ENCODE measurements at regions not wholly inside any gene's neighbourhood (a gene's known extent, or its start where the extent isn't known, plus 50 kb on each side); places are given as distances from the start of the nearest gene placed in this dataset.

DNA sequence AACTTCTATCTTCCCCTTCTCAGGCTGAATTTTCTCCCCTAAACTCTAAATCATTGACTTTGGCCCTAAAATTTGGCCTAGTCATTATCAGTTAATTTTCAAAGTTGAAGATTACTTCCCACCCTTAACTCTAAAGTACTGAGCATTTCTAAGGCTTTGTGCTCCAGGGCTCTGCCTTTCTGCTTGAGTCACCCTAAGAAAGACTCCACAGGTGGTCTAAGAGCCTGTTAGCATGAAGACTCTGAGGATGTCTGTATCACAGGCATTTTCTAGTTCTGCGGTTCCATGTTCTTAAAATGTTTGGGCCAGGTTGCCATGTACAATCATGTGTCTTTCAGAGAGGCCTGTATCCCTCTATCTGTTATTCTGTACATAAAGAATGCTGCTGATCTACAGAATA lies 808.1 kb upstream of the MANEA start:
- TF ChIP-seq, protein P1, sequence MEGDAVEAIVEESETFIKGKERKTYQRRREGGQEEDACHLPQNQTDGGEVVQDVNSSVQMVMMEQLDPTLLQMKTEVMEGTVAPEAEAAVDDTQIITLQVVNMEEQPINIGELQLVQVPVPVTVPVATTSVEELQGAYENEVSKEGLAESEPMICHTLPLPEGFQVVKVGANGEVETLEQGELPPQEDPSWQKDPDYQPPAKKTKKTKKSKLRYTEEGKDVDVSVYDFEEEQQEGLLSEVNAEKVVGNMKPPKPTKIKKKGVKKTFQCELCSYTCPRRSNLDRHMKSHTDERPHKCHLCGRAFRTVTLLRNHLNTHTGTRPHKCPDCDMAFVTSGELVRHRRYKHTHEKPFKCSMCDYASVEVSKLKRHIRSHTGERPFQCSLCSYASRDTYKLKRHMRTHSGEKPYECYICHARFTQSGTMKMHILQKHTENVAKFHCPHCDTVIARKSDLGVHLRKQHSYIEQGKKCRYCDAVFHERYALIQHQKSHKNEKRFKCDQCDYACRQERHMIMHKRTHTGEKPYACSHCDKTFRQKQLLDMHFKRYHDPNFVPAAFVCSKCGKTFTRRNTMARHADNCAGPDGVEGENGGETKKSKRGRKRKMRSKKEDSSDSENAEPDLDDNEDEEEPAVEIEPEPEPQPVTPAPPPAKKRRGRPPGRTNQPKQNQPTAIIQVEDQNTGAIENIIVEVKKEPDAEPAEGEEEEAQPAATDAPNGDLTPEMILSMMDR (IDR thresholded peaks at IDR 0.05; ENCODE audit: extremely low read depth in 1 of 2, insufficient read depth in 1 of 2, low read depth in 1 of 2, low read length in 2 of 2), result no peak
- TF ChIP-seq EZH2 (IDR thresholded peaks at IDR 0.05; ENCODE audit: borderline replicate concordance, low read depth, low read length, severe bottlenecking) (no peak), POLR2A (IDR thresholded peaks at IDR 0.05; ENCODE audit: low read depth, low read length) (no peak), POLR2AphosphoS5 (IDR thresholded peaks at IDR 0.05; ENCODE audit: insufficient read depth, low read depth, low read length) (no peak), JUN (IDR thresholded peaks at IDR 0.05; ENCODE audit: borderline replicate concordance, insufficient read depth, insufficient read length, low read depth) (no peak), MYC (IDR thresholded peaks at IDR 0.05; ENCODE audit: low read depth, low read length) (no peak), FOS (IDR thresholded peaks at IDR 0.05; ENCODE audit: borderline replicate concordance, insufficient read depth, low read length) (no peak)
- TF ChIP-seq, protein P2, sequence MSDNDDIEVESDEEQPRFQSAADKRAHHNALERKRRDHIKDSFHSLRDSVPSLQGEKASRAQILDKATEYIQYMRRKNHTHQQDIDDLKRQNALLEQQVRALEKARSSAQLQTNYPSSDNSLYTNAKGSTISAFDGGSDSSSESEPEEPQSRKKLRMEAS (IDR thresholded peaks at IDR 0.05; ENCODE audit: insufficient read depth, insufficient read length), result no peak
